ENCODE measurements at regions not wholly inside any gene's neighbourhood (a gene's known extent, or its start where the extent isn't known, plus 50 kb on each side); places are given as distances from the start of the nearest gene placed in this dataset.

- TF ChIP-seq POLR2AphosphoS5 (IDR thresholded peaks at IDR 0.05; ENCODE audit: low read depth, low read length) (no peak), YY1 (IDR thresholded peaks at IDR 0.05; ENCODE audit: low read depth, low read length) (no peak), CHD7 (IDR thresholded peaks at IDR 0.05; ENCODE audit: insufficient replicate concordance, low read length) (no peak), ZNF274 (IDR thresholded peaks at IDR 0.05; ENCODE audit: borderline replicate concordance, extremely low read depth, low read length) (no peak)
These were observed 119.0 kb upstream of the TBC1D5 start (continued) for GRCh38 chr3:17861476-17861875.

Measured in H1 (cell line).